ENCODE measurements at regions not wholly inside any gene's neighbourhood (a gene's known extent, or its start where the extent isn't known, plus 50 kb on each side); places are given as distances from the start of the nearest gene placed in this dataset.

DNA sequence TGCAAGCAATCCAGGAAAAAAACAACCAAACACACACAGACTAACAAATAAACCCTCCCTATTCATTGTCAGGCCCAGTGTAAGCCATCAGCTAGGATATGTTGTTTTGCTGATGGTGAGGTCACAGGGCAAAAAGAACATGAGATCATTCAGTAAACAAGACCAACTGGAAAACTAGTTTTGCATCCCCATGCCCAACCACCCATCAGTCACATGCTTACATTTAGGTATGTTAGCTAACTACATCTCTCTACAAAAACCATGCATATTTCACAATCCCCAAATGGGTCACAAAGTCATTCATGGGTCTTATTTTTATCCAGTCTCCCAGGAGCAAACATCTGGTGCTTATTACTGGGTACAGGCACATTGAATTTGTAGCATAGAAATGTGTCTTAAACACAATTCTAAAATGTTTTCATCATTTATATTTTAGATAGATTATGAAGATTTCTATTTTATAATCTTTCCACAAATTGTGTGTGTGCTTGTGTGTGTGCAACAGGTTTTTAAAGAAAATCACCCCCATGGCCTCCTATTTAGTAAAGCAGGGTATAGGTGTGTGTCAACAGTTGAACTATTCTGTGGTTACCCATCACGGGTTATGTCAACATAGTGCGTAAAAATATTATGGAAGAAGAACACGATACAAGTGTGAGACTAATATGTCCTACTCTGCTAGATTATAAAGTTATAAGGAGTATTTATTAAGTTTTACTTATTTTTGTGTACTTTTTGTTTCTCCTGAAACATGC is 103.8 kb upstream of the AKR1E2 start:
- Histone ChIP-seq H3K9ac (ENCODE audit: low read depth in 1 of 2, low read length in 2 of 2) (no peak overlapping the region), H3K27me3 (ENCODE audit: control insufficient read depth in 4 of 4, insufficient read depth in 4 of 4, low read length in 3 of 4) (peaks cover 0 to 2% (median 0%) of the 10 kb centered on the region in 4 donors), H3K4me1 (ENCODE audit: control insufficient read depth in 4 of 4, insufficient read depth in 4 of 4, low read length in 3 of 4) (no peaks in the 10 kb centered on the region), H3K27ac (ENCODE audit: low read depth in 1 of 2, low read length in 2 of 2) (no peak overlapping the region), H3K4me3 (ENCODE audit: low read depth in 1 of 3, low read length in 3 of 3) (no peak overlapping the region), H3K36me3 (ENCODE audit: control insufficient read depth in 4 of 4, insufficient read depth in 3 of 4, low read depth in 1 of 4, low read length in 3 of 4) (no peaks in the 10 kb centered on the region), H3K9me3 (ENCODE audit: control insufficient read depth in 4 of 4, low read length in 3 of 4) (no peaks in the 10 kb centered on the region)
- TF ChIP-seq FOXA1 (IDR thresholded peaks at IDR 0.05) = no peak
- TF ChIP-seq, protein P1, sequence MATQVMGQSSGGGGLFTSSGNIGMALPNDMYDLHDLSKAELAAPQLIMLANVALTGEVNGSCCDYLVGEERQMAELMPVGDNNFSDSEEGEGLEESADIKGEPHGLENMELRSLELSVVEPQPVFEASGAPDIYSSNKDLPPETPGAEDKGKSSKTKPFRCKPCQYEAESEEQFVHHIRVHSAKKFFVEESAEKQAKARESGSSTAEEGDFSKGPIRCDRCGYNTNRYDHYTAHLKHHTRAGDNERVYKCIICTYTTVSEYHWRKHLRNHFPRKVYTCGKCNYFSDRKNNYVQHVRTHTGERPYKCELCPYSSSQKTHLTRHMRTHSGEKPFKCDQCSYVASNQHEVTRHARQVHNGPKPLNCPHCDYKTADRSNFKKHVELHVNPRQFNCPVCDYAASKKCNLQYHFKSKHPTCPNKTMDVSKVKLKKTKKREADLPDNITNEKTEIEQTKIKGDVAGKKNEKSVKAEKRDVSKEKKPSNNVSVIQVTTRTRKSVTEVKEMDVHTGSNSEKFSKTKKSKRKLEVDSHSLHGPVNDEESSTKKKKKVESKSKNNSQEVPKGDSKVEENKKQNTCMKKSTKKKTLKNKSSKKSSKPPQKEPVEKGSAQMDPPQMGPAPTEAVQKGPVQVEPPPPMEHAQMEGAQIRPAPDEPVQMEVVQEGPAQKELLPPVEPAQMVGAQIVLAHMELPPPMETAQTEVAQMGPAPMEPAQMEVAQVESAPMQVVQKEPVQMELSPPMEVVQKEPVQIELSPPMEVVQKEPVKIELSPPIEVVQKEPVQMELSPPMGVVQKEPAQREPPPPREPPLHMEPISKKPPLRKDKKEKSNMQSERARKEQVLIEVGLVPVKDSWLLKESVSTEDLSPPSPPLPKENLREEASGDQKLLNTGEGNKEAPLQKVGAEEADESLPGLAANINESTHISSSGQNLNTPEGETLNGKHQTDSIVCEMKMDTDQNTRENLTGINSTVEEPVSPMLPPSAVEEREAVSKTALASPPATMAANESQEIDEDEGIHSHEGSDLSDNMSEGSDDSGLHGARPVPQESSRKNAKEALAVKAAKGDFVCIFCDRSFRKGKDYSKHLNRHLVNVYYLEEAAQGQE (IDR thresholded peaks at IDR 0.05) = no peak
- TF ChIP-seq GABPA (IDR thresholded peaks at IDR 0.05 in 1 of 2, conservative IDR thresholded peaks at IDR 0.05 in 1 of 2) = no peak
- TF ChIP-seq HNF4A (conservative IDR thresholded peaks at IDR 0.05) = no peak
- TF ChIP-seq, protein P2, sequence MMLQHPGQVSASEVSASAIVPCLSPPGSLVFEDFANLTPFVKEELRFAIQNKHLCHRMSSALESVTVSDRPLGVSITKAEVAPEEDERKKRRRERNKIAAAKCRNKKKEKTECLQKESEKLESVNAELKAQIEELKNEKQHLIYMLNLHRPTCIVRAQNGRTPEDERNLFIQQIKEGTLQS (IDR thresholded peaks at IDR 0.05) = no peak
- no peak for TF ChIP-seq RAD21 (IDR thresholded peaks at IDR 0.05)
- TF ChIP-seq FOXA2 (IDR thresholded peaks at IDR 0.05) = no peak
- TF ChIP-seq HNF4G (IDR thresholded peaks at IDR 0.05) = no peak
- TF ChIP-seq, protein P3, sequence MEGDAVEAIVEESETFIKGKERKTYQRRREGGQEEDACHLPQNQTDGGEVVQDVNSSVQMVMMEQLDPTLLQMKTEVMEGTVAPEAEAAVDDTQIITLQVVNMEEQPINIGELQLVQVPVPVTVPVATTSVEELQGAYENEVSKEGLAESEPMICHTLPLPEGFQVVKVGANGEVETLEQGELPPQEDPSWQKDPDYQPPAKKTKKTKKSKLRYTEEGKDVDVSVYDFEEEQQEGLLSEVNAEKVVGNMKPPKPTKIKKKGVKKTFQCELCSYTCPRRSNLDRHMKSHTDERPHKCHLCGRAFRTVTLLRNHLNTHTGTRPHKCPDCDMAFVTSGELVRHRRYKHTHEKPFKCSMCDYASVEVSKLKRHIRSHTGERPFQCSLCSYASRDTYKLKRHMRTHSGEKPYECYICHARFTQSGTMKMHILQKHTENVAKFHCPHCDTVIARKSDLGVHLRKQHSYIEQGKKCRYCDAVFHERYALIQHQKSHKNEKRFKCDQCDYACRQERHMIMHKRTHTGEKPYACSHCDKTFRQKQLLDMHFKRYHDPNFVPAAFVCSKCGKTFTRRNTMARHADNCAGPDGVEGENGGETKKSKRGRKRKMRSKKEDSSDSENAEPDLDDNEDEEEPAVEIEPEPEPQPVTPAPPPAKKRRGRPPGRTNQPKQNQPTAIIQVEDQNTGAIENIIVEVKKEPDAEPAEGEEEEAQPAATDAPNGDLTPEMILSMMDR (IDR thresholded peaks at IDR 0.05; ENCODE audit: low read depth, low read length, missing input control) = no peak
- no peak for TF ChIP-seq JUND (IDR thresholded peaks at IDR 0.05)
- TF ChIP-seq, protein P4, sequence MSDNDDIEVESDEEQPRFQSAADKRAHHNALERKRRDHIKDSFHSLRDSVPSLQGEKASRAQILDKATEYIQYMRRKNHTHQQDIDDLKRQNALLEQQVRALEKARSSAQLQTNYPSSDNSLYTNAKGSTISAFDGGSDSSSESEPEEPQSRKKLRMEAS (IDR thresholded peaks at IDR 0.05) = no peak
- no peak for DNase-seq (ENCODE audit: low spot score)
- 95% methylated on average over 3 of the region's 3 CpGs for WGBS

DNA sequence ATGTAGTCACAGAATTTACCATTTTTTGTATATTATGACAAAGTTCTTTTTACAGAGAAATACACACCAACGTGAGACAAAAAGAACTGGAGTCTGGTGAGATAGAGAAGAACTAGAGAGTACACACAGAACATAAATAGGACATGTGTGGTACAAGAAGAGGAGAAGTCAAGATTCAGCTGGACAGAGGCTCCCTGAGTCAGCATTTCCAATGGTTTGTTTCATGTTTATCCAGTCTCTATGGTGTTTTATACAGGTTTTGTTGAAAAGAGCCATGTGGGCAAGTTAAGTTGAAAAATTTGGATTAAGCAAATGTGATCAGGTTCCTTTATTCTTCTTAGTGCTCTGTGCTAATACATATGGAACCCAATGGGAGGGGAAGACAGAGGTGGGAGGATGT is 105.5 kb upstream of the AKR1E2 start:
- peaks cover 0 to 2% (median 0%) of the 10 kb centered on the region in 4 donors for H3K27me3 ChIP-seq (ENCODE audit: control insufficient read depth in 4 of 4, insufficient read depth in 4 of 4, low read length in 3 of 4)
- no peak overlapping the region for H3K27ac ChIP-seq (ENCODE audit: low read depth in 1 of 2, low read length in 2 of 2)
- 49% methylated on average over 1 of the region's 1 CpG for WGBS
- no peaks in the 10 kb centered on the region for H3K36me3 ChIP-seq (ENCODE audit: control insufficient read depth in 4 of 4, insufficient read depth in 3 of 4, low read depth in 1 of 4, low read length in 3 of 4)
- DNase-seq (ENCODE audit: low spot score) = no peak
- no peaks in the 10 kb centered on the region for H3K9me3 ChIP-seq (ENCODE audit: control insufficient read depth in 4 of 4, low read length in 3 of 4)
- no peaks in the 10 kb centered on the region for H3K4me1 ChIP-seq (ENCODE audit: control insufficient read depth in 4 of 4, insufficient read depth in 4 of 4, low read length in 3 of 4)
- no peak overlapping the region for H3K4me3 ChIP-seq (ENCODE audit: low read depth in 1 of 3, low read length in 3 of 3)
- H3K9ac ChIP-seq (ENCODE audit: low read depth in 1 of 2, low read length in 2 of 2) = no peak overlapping the region
- TF ChIP-seq RAD21 (IDR thresholded peaks at IDR 0.05) (no peak), RXRA (IDR thresholded peaks at IDR 0.05) (no peak), HNF4G (IDR thresholded peaks at IDR 0.05) (no peak), TAF1 (conservative IDR thresholded peaks at IDR 0.05) (no peak)
- TF ChIP-seq, protein P2 (IDR thresholded peaks at IDR 0.05) = no peak

Measured in liver (tissue), 8 donors.